Ishikawa (cell line): ENCODE measurements at regions not wholly inside any gene's neighbourhood (a gene's known extent, or its start where the extent isn't known, plus 50 kb on each side); places are given as distances from the start of the nearest gene placed in this dataset.

Source experiments
- CEBPB ChIP-seq: IDR thresholded peaks from 2 replicates; pipeline ENCODE4 v1.6.1; 2012
- CREB1 ChIP-seq: IDR thresholded peaks from 2 replicates; pipeline ENCODE4 v1.6.1; 2012; ENCODE audit warnings: low read depth
- EGR1 ChIP-seq: IDR thresholded peaks from 2 replicates; pipeline ENCODE4 v1.6.1; 2012
- EP300 ChIP-seq: IDR thresholded peaks from 2 replicates; pipeline ENCODE4 v1.6.1; 2012; ENCODE audit warnings: borderline replicate concordance
- FOXM1 ChIP-seq: IDR thresholded peaks from 2 replicates; pipeline ENCODE4 v1.6.1; 2012; ENCODE audit warnings: low read depth, borderline replicate concordance
- MAX ChIP-seq: IDR thresholded peaks from 2 replicates; pipeline ENCODE4 v1.6.1; 2012
- NFIC ChIP-seq: IDR thresholded peaks from 2 replicates; pipeline ENCODE4 v1.6.1; 2012
- RAD21 ChIP-seq: IDR thresholded peaks from 2 replicates; pipeline ENCODE4 v1.6.1; 2012; ENCODE audit warnings: low read depth
- REST ChIP-seq: IDR thresholded peaks from 2 replicates; pipeline ENCODE4 v1.6.1; 2012; ENCODE audit warnings: low read depth, mild to moderate bottlenecking
- TAF1 ChIP-seq: IDR thresholded peaks from 2 replicates; pipeline ENCODE4 v1.6.1; 2012; ENCODE audit warnings: low read depth, mild to moderate bottlenecking
- TCF12 ChIP-seq: IDR thresholded peaks from 2 replicates; pipeline ENCODE4 v1.6.1; 2012; ENCODE audit warnings: low read depth
- TEAD4 ChIP-seq: IDR thresholded peaks from 2 replicates; pipeline ENCODE4 v1.6.1; 2012
- YY1 ChIP-seq: IDR thresholded peaks from 2 replicates; pipeline ENCODE4 v1.6.1; 2012; ENCODE audit warnings: low read depth
- ZBTB7A ChIP-seq: IDR thresholded peaks from 2 replicates; pipeline ENCODE4 v1.6.1; 2012; ENCODE audit warnings: low read depth
- TF ChIP-seq, protein P1 (sequence below): IDR thresholded peaks from 2 replicates; pipeline ENCODE4 v1.6.1; 2012

GRCh38 chr3:153334558-153334957 lies 172.5 kb downstream of the RAP2B start:
- TF ChIP-seq FOXM1 (no peak), RAD21 (no peak), TAF1 (no peak), EP300 (no peak), CREB1 (no peak), YY1 (no peak), MAX (no peak), NFIC (no peak), TCF12 (no peak), TEAD4 (no peak), EGR1 (no peak), REST (no peak), ZBTB7A (no peak), CEBPB (no peak)
- TF ChIP-seq, protein P1, sequence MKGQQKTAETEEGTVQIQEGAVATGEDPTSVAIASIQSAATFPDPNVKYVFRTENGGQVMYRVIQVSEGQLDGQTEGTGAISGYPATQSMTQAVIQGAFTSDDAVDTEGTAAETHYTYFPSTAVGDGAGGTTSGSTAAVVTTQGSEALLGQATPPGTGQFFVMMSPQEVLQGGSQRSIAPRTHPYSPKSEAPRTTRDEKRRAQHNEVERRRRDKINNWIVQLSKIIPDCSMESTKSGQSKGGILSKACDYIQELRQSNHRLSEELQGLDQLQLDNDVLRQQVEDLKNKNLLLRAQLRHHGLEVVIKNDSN, result no peak

DNA sequence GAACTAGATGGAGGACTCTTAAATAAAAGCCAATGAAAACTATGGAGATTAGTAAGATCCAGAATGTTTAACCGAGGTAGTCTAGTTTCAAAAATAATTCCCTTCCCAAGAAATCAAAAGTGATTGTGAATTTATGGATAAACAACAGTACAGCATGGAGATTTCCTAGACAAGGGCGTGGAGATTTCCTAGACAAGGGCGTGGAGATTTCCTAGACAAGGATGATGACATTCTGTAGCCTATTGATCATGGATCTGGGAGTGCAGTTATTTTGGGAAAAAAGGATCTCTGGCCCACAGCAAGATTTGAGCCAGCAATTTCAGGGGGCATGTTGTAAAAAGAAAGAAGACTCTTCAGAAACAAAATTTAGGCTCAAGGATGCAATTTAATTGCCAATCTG lies 175.3 kb downstream of the RAP2B start:
- no peak for TF ChIP-seq REST
- no peak for TF ChIP-seq RAD21
- TF ChIP-seq TCF12, result no peak
- TF ChIP-seq, protein P1, result no peak
- TF ChIP-seq CEBPB, result no peak
- no peak for TF ChIP-seq YY1
- no peak for TF ChIP-seq NFIC
- no peak for TF ChIP-seq ZBTB7A
- no peak for TF ChIP-seq FOXM1
- TF ChIP-seq MAX, result no peak
- no peak for TF ChIP-seq EP300
- TF ChIP-seq TAF1, result no peak
- no peak for TF ChIP-seq CREB1
- no peak for TF ChIP-seq EGR1
- no peak for TF ChIP-seq TEAD4

DNA sequence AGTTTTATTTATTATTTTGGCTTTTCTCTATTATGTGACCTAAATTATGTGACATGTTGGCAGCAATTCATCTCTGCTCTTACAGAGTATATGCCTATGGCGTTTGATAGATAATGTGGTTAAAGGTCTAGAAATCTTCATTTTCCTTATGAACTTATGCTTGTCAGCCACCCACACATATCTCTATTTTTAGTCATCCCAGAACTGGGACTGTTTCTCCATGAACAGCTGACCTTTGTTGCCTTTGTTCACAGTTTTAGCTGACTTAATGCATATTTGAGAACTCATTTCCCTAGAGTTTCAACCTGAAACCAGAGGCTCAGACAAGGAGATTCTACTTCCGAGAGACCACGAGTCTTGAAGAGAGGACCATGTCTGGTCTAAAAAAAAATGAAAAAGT lies 176.5 kb downstream of the RAP2B start:
- TF ChIP-seq CREB1 (no peak), MAX (no peak)
- TF ChIP-seq, protein P1, result no peak

- no peak for TF ChIP-seq REST
- no peak for TF ChIP-seq FOXM1
- no peak for TF ChIP-seq TAF1
- no peak for TF ChIP-seq EP300
- TF ChIP-seq MAX, result no peak
- TF ChIP-seq CEBPB, result no peak
- no peak for TF ChIP-seq TEAD4
- TF ChIP-seq EGR1, result no peak
- TF ChIP-seq CREB1, result no peak
Observed at GRCh38 chr3:153339065-153339464, 177.0 kb downstream of the RAP2B start.
